NCI-H1417 (cell line): ENCODE measurements at regions not wholly inside any gene's neighbourhood (a gene's known extent, or its start where the extent isn't known, plus 50 kb on each side); places are given as distances from the start of the nearest gene placed in this dataset.
"Not testable (repeated sequence)": the region's sequence is repeated elsewhere in the genome, so short reads cannot be mapped to it uniquely, and the experiment has no call there.

Experiments
- DNase-seq, 3 experiments: peaks; one replicate each; lab custom pipeline; 2025; lab: John Stamatoyannopoulos, UW

DNA sequence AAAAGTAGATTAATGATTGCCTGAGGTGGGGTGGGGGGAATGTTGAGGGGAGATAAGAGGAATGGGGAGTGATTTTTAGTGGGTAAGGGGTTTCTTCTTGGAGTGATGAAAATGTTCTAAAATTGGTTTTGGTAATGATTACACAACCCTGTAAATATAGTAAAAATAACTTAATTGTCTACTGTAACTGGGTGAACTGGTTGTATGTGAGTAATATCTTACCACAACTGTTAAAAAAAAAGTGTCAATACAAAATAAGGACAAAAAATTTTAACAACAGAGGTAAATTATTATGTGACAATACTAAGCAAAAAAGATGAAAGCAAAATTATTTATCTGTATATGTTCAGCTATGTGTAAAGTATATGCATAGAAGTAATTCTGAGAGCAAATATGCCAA is 86.3 kb upstream of the RASSF8 start:
- no peak for DNase-seq

DNA sequence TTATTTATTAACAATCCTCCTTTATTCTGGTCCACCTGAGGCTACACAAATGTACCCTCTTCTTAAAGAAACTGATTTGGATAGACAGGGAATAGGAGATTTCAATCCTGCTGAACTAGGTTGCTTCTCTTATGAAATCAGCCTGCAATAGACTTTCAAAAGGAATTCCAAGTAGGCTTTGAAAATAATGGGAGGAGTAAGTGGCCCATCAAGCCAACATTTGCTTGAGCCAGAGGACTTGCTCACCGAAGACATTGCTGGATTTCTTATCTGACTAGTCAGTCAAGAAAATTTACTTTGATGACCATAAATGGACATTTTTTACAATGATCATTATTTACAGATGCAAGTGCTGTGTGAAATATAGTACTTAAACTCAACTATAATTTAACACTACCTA is 82.8 kb upstream of the RASSF8 start:
- DNase-seq: no peak

DNA sequence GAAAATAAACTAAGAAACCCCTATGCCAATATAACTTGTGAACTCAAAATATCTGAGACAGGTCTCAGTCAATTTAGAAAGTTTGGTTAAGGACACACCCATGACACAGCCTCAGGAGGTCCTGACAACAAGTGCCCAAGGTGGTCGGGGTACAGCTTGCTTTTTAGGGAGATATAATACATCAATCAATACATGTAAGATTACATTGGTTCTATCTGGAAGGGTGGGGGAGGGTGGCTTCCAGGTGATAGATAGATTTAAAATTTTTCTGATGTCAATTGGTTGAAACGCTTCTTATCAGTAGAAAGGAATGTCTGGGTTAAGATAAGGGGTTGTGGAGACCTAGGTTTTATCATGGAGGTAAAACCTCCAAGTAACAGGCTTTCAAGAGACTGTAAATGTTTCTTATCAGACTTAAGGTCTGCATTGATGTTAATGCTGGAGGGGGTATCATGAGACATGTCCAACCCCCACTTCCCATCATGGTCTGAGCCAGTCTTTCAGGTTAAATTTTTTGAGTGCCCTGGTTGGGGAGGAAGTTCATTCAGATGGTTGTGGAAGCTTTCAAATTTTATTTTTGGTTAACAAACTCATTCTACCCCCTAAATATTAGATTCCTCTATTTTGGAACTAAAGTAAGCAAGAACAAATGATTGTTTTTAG is 82.0 kb upstream of the RASSF8 start:
- DNase-seq: no peak

DNA sequence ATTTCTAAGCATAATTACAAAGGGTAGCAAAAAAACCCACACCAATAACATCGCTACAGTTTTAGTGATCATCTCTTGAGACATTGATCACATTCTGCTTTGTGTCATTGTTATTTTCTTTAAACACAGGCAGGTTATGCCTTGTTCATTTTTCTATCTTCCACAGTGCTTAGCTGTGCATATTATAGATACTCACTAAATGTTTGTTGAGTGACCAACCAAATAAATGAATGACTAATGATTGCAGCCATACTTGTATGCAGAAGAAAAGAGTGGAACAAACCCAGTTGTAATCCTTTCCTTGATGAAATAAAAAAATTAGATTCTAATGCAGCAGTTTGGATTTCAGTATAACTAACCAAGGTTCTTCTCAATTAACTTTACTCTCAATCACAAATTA is 81.0 kb upstream of the RASSF8 start:
- DNase-seq: no peak

DNA sequence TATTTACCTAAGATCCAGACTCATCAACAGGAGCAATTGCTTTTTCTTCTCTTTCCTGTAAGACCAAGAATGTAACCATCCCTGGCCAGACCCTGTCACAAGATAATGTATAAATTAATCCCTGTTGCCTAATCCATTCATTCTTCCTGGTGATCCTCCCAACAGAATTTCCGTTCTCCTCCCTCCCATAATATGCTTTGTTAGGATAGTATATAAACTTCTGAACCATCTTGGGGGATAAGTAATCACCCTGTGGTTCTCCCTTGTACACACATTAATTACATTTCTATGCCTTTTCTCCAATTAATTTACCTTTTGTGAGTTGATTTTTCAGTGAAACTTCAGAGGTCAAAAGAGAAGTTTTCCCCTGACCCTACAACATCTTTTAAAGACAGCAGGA is 76.2 kb upstream of the RASSF8 start:
- no peak for DNase-seq

DNA sequence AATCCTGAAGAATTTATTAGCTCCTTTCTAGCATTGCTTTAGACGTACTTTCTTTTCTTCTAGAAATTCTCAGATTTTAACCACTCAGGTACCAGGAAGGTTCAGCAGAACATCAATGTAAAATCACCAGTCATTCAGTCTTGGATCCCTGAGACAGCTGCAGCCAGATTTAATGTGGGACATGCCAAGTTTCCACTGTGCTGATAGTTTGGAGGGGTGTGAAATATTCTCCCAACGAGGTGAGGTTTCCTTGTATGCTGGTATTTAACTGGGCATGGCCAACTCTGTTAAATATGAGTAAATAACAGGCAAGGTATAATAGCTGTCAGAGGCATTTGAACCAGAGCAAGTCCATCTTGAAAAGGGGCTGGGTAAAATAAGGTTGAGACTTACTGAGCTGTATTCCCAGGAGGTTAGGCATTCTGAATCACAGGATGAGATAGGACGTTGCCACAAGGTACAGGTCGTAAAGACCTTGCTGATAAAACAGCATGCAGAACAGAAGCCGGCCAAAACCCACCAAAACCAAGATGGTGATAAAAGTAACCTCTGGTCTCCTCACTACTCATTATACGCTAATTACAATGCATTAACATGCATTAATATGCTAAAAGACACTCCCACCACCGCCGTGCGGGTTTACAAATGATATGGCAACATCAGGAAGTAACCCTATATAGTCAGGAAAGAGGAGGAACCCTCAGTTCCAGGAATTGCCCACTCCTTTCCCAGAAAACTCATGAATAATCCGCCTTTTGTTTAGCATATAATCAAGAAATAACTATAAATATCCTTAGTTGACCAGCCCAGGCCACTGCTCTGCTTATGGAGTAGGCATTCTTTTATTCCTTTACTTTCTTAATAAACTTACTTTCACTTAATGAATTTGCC is 75.2 kb upstream of the RASSF8 start:
- no peak for DNase-seq

DNA sequence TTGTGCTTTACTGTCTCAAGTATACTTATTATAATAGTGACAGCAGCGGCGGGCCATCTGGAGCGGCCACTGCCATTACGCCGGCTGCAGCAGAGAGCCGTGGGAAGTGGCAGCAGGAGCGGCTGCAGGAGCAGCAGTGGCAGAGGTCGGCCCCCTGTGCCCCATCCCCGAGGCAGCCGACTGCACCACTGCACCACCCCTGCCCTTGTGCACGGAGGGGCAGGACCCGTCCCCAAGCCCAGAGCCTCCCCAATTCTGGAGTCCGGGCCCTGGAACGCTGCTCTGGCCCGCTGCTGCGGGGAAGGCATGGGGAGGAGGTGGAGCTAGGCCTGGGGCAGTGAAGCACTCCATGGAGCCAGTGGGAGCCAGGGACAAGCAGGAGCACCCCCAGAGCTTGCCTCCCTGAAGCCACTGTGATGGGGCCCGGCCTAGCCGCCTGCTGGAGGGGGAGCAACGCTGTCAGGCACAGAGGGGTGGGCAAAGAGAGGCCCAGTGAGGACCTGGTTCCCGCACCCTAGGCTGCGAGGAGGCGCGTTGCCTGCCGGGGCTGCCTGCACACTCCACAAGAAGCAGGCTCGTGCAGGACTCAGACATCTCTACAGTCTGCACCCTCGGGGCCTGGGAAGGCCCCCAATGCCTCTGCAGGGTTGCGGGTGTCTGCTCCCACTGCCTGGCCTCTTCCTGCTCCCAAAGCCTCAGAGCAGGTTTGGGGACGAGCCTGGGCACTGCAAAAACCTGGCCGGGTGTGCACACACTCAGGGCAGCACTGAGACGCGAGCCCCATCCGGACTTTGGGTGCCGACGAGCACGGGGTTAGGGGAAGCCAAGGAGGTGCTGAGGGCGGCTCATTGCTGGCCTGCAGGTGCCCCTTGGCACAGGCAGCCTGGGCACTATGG is 74.2 kb upstream of the RASSF8 start:
- no peak for DNase-seq

DNA sequence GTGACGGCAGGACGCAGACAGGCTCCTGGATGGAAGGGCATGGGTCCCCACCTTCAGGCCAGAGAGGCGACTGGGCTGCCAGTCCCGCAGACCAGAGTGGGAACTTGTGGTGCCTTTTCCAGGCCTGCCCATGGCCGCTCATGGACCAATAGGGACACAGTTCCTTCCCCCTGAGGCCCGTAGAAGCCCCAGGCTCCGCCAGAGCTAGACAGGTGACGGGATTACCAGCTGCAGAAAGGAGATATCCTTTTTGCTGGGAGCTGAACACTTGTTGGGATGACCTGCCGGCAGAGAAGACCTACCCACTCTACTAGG is 73.6 kb upstream of the RASSF8 start:
- no peak for DNase-seq

DNA sequence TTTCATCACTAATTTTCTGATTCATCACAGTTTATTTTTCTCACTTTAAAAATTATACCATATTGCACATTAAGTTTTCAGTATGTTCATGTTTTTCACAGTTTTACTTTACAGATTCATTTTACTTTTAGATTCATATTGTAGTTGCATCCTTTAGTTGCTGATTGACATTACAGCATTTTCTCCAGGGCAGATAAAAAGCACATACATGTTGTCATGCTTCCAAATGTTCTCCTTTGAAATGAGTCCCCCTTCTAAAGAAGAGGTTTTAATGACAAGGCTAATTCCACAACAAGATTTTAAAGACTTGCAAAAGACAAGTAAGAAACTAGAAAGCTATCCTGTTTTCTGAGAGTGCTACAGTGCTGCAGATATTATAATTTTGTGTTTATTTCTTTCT is 72.1 kb upstream of the RASSF8 start:
- no peak for DNase-seq

DNA sequence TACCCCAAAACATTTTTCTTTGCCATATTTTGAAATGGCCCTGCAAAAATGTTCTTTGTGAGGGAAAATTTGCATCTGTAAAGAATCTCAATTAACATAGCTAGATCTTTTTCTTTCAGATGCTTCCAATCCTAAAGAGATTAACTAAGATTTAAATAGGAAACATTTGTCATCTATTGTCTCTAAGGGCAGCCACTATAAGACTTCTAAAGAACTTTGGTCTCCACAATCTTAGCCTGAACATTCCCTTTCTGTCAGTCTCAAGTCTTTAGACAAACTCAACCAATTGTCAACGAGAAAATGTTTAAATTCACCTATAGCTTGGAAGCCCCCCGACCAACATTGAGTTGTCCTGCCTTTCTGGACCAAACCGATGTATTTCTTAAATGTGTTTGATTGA is 71.1 kb upstream of the RASSF8 start:
- DNase-seq: no peak

DNA sequence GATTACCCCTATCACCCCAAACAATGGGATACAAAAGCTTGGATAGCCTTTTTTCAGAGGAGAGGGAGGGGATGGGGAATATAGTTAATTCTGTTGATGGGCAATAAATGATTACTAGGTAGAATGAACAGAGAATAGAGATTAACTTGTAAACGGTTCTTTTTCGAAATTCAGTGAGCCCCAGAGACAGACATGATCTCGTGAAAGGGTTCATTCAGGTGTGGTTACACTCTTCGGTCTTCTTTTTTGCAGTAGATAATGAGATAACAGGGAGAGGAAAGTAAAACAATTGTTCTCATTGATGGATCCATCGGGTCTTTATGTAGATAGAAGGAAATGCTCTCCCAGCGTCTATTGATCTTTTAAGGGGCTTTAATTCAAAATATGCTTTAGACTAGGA is 69.3 kb upstream of the RASSF8 start:
- no peak for DNase-seq

DNA sequence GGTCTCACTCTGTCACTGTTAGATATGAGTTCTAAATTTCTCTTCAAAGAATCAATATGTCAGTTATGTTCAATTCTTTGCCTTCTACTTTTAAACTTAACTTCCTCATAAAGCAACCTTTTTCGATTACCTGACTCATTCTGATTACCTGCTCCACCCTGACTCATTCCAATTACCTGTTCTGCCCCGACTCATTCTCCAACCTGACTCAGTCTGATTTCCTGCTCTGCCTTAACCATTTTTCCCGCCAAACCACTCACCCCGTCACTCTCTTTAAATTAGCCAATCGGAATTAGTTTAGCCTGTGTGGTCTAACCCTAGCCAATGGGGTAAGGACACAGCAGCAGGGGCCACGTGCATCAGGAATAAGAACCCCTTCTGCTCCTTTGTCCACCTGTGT is 67.4 kb upstream of the RASSF8 start:
- not testable (repeated sequence) for DNase-seq

DNA sequence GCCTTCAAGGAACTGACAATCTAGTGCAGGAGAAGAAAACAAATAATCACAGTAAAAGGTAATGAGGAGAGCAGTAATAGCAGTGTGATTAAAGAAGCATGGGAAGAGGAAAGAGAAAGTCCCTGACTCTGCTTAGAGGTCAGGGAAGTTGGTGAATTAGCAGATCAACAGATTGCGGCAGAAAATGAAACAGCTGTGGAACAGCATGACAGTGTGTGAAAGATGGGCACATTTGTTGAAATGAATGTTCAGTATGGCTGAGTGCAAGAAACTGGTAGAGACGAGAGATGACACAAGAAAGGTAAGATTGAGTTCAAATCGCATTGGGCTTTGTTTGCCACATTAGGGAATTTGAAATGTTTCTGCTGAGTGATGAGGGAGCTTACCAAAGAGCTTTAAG is 63.7 kb upstream of the RASSF8 start:
- no peak for DNase-seq

DNA sequence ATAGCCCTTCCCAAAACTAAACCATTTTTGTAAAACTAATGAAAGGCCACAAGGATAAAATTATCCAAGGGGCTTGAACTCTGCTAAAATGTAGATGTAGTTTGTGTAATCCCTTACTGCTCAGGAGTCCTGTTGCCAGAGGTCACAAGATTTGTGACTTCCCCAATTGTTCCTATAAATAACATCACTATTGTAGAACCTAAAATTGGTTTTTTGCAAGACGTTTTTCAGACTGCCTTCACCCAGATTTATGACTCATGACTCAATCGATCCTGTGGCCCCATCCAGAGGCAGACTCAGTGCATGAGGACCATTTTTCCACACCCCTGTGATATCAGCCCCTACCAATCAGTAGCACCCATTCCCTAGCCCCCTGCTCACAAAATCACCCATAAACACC is 61.5 kb upstream of the RASSF8 start:
- DNase-seq: no peak

DNA sequence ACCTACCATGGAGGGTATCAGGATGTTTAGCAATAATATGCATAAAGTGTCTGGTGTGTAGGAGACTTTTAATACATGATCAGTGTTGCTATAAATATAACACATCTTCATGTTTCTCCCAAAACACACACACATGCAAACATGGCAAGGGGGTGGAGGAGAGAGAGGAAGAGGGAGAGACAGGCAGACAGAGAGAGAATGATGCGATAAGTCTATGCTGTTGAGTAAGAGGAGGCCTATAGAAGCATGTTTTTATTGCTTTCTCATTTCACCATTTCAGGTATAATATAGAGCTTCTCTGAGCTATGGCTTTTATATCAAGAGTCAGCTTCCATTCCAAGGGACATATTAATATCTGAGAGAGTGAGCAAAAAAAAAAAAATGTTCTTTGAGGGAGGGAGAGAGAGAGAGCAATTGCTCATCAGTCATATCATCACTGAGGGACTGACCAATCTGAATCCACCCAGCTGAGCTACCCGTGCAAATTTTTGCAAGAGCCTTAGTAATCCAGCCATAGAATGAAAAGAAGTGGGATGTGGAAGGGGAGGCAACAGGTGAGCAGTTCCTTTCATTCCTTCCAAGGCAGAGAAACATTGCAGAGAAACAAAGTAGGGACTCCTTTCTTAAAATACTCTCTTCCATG is 54.8 kb upstream of the RASSF8 start:
- no peak for DNase-seq

DNA sequence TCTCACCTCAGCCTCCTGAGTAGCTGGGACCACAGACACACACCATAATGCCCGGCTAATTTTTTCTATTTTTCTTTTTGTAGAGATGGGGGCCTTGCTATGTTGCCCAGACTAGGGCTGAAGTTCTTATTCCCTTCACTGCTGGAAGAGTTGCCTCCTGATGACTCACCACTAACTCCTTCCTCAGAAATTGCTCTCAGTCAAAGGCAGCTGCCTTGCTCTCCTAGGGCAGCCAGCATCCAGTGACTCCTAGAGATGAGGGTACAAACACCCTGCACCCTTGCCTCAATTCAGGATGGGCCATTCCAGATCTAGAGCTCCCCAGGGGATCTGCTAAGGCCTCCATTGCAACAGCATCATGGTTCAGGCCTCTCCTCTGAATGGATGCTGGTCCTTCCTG is 54.0 kb upstream of the RASSF8 start:
- no peak for DNase-seq

DNA sequence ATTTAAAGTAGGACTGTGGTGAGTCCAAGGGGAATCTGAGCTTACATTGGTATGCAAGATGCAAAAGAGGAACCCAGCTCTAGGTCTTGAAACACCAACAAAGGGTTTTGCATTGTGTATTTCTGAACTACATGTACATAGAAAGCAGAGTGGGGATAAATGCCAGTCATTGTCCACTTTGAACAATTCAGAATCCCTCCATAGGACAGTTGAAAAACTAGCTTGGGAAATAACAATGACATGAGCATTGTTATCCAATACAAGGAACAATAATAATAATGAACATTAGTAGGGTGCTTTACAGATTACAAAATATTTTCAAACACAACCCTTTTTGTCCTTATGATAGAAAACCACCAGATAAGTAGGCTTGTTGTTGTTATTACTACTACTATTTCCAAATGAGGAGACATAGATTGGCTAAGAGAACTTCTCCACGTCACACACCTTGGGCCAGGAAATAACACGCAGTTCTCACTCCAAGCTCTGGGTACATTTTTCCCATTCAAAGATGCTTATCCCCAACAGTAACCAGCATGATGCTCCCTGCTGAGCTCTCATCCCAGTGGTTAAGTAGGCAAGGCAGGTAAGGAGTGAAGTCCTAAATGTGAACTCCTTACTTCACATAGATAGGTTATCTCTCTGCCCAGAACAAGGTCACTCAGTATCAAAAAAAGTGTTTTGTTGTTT is 51.7 kb upstream of the RASSF8 start:
- no peak for DNase-seq
